Activated CD4-positive, alpha-beta T cell treated with anti-CD3 and anti-CD28 coated beads, Interleukin-2, Interleukin-6, amounts not matched to agents 100 ng/mL and 50 ng/mL, durations not matched to agents 16 hours and 8 hours (primary cell): ENCODE measurements at regions not wholly inside any gene's neighbourhood (a gene's known extent, or its start where the extent isn't known, plus 50 kb on each side); places are given as distances from the start of the nearest gene placed in this dataset.
A peak's percentile ranks its signal among the peaks of the same experiment; 100 is the strongest.
"Not testable (repeated sequence)": the region's sequence is repeated elsewhere in the genome, so short reads cannot be mapped to it uniquely, and the experiment has no call there.

ENCODE experiments used
- DNase-seq: peaks from one replicate; pipeline ENCODE4 v3.0.0-alpha.2; 2020

DNA sequence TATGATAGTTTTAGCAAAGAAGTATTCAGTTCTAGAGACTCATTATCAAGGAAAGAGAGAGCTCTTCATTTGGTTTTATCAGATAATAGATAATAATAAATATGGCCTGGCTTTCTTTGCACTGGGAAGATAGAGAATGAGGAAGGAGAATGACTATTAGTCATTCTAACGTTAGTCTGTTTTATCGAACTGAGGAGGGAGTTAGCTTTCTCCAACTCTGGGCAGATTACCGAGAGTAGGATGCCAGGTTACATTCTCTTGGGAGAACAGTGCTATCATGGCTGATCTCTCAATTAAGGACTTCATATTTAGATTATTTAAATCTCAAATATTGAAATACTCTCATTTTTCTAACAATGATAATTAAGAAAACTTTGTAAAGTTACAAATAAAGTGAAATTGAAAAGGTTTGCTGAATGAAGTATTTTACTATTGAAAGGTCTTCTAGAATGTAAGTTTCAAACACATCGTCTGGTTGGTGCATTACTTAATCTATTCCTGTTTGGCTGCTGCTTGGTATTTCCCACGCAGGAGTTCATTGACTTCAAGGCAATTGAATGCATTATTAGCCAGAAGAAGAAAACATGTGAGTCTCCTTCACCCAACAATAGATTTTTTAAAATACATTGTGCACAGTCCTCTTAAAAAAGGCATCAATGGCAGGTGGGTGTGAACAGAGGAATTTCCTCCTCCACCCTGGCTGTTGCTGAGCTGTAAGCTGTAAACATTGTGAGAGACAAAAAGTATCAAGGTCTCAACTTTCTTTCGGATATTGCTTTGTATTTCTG lies 140.8 kb downstream of the C9orf152 start:
- no peak for DNase-seq

DNA sequence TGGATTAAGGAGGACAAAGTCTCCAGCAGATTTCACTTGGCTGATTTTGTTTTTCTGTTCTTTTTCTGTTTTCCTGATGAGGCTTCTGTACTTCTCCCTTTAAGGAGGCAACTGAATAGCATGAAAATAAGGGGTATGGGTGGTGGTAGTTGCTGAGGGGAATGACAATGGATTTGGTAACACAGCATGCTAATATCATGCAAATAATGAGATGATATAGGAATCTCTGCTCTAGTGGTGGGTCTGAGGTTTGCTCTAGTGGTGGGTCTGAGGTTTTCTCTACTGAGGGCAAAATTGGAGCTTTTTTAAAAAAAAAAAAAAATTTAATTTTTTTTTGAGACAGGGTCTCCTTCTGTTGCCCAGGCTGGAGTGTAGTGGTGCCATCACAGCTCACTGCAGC lies 139.7 kb downstream of the C9orf152 start:
- no peak for DNase-seq

DNA sequence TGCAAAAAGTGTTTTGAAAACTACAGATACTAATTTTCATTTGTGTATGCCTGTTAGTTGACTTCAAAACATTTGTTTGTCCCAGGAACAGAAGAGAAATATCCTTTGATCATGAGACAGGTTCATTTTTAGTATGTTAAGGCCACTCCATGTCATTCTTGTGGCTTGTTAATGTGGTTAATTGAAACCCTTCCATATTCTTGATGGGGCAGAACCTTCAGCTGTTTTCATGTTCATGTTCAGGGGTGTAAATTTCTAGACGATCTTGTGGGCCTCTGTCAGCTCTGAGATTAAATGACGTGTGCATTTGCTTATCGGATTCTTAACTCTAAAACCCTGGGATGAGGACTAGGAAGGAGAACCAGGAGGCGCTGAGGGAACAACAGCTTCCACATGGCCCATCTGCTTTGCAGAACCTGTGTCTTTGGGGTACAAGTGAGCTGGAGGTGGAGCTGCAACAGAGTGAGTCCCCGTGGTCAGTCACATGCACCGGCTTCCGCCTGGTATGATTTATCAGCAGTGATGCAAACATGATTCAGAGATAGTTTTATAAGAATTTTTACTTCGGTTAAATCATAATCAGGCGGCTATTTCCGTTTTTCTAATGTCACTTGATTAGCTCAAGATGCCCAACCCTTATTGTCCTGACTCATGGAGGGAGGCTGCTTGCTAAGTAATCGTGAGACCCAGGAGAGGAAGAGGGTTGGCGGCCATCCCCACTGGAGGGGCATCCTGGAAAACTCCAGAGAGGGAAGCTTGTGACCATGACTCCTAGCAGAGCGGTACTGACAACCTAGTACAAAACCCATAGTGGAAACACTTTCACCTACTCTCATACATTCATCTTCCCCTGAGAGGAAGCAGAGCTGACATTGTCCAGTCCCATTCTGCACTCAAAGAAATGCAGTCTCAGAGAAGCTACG lies 138.4 kb downstream of the C9orf152 start:
- DNase-seq, result no peak

DNA sequence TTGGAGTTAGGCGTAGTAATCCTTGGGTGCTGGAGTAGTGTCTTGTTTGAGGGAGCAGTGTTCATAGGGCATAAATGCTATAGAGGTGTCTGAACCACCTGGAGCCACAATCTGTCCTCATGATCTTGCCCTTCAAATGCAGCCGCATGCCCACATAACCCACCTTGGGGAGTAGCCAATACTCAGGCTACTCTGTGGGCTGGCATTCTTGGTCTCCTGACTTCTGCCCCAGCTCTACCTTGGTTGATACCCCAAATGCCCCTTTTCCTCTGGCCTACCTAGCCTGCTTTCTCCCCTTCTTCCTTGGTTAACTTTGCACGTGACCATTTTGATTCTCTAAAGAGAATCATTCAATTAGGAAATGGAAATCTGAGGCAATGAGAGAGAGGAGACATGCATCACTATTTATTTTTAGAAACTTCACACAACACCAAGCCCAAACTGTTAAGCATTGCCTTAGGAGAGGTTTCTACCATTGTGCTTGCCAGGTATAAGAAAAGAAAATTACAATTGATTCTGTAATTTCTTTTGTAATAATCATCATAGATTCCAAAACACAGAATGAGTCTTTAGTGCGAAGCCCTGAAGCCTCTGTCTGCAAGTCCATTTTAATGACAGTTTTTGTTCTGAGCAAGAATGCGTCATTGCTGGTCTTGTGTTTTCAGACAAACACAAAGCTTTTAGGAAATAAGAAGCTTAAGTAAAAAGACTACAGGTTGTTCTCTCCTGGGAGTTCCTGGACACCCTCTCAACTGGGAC lies 135.2 kb downstream of the C9orf152 start:
- no peak for DNase-seq

DNA sequence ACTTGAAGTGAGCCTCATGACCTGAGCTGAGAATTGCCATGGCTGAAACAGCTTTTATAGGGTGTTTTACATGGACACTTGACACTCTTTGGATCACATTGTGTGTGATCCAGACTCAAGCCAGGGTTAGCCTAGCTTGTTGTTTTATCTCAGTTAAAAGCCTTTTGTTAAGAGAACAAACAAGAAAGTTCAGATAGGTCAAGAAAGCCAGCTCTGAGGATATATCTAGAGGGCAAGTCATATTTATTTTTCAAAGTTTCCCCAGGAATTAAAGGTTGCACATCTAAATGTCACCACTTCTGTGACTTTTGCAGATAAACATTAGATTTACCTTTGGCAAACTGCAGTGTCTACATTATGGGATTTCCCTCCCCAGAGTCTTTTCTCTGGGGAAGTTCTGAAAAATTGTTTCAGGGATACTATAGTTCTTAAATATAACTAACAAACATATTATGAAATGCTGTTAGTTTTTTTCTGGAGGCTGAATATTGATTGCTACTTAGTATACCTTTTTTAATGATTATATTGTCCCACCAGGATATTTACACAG lies 134.5 kb downstream of the C9orf152 start:
- DNase-seq, result no peak

DNA sequence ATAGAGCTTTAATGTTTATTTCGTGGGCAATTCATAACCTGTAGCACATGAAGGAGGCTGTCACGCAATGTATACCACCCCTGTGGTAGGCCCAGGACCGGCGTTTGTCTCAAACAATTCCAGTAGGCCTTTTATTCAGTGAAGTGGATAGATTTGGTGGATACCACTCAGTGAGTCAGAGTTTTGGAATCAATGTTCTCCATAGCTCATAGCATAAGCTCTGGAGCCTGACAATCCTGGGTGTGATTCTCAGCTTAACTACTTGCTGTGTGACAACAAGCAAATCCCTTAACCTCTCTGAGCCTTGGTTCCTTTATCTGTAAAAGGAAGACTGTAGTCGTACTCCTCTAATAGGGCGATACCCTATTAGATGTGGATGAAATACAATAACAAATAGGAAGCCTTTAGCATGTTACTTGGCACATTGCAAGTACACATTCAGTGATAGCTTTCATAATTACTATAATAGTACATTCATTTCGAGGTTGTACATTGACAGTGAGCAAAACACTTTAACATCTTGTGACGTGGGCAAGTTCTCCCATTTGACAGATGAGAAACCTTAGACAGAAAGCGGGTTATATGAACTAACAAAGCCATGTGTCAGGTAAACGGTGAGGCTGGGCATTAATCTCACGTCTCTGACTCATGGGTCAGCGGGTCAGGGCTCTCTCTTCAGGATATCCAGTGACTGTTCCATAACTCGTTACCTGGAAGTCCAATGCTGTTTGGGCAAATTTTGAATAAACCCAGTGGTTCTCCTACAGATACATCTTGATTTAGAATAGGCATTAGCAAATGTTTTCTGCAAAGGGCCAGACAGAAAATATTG lies 130.8 kb downstream of the C9orf152 start:
- peak; percentile 15 for DNase-seq

DNA sequence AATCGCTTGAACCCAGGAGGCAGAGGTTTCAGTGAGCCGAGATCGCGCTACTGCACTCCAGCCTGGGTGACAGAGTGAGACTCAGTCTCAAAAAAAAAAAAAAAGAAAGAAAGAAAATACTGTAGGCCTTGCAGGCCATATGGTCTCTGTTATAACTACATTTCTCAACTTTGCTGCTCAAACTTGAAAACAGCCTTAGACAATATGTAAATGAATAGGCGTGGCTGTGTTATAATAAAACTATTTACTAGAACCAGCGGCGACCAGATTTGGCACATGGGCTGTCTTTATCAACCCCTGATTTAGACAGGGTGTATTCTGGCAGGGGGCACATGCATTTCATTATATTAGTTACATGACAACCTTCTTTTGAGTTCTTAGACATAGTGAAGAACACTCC lies 130.0 kb downstream of the C9orf152 start:
- no peak for DNase-seq

DNA sequence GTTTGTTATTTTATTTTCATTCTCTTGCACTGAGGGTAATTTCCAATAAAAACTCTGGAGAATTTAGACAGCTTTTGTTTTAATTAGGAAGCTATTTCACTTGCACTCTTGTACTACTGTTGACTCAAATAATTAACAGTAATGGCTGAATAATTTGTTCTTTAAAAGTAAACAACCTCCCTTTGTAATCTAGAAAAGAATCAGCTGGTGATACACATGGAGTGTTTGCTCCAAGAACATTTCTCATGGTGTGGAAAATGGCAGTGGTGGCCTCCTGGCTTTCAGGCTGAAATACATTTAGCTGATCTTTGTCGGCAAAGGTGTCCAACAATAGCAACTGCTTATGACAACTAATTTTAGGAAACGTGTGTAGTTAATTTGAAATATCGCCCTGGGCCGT lies 129.4 kb downstream of the C9orf152 start:
- no peak for DNase-seq

DNA sequence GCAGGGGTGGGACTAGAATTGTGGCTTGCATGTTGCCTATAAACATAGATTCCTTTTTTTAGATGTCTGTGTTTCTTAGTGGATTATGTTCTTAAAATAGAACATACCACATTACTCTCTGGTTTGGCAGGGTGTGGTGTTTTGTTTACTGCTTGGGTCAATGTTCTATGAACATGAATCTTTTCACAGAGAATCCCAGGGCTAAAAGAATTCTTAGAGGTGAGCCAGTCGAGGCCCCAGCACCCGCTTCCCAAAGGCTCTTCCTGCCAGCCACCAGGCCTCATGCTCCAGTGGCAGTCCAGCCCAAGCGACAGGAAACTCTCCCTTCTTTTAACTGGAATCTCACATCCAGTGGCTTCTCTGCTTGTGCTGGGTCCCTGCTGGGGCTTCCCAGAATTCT lies 126.6 kb downstream of the C9orf152 start:
- no peak for DNase-seq

DNA sequence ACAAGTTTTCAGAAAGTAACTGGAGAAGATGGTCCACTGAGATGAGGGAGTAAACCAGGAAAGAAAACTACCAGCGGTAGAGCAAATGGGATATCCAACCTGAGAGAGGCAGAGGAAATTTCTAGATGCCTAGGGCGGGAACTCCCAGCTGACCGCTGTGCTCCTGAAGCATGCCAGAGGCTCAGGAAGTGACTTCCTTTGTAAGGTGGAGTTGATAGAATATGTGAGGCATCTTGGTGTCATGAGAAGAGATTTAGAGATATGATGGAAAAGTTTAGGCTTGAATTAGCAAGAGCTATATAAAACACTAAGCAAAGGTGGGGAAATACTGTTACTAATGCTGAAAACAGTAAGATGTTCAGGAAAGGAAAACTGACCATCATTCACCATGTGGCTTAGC lies 124.1 kb downstream of the C9orf152 start:
- no peak for DNase-seq

DNA sequence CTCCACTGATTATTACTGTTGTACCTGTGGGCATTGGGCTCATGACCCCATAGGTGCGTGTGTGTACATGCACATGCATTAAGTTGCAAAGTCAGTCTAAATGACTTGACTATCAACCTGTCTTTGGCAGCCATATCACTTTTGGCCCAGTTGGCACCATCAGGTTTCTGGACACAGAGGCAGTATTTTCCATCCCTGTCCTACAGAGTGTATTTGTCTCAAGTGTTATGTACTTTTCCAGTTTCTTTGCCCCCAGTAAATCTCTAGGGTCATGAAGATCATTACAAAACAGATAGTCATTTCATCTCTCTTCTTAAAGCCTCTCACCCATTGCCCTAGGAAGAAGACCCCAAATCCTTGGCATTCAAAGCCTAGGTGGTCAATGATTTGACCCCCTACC lies 121.4 kb downstream of the C9orf152 start:
- no peak for DNase-seq

DNA sequence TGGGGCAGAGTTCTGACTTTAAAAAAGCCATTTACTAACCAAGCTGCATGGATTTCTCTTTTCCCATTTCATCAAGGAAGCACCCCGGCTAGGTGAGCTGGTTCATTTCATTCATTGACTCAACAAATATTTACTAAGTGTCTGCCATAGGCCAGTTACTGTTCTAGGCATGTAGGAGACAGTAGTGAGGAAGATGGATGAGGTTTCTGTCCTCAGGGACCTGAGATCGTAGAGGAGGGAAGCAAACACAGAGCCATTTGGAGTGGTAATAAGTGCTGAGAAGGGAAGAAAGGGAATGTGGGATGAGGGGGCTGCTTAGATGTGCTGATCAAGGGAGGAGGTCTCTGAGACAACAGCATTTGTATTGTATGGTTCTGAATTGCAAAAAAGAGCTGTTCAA lies 120.4 kb downstream of the C9orf152 start:
- DNase-seq, result no peak

DNA sequence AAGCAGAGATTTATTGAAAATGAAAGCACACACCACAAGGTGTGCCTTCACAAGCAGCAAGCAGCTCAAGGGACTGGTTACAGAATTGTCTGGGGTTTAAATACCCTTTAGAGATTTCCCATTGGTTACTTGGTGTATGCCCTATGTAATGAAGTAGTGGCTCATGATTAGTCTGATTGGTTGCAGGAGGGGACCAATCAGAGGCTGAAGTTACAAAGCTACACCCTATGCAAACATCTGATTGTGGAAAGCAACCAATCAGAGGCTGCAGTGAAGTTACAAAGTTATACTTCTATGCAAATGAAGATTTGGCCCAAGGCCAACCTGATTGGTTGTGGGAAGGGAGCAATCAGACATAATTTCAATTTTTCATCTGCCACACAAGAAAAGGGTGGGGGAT lies 119.9 kb downstream of the C9orf152 start:
- peak; percentile 15 for DNase-seq

DNA sequence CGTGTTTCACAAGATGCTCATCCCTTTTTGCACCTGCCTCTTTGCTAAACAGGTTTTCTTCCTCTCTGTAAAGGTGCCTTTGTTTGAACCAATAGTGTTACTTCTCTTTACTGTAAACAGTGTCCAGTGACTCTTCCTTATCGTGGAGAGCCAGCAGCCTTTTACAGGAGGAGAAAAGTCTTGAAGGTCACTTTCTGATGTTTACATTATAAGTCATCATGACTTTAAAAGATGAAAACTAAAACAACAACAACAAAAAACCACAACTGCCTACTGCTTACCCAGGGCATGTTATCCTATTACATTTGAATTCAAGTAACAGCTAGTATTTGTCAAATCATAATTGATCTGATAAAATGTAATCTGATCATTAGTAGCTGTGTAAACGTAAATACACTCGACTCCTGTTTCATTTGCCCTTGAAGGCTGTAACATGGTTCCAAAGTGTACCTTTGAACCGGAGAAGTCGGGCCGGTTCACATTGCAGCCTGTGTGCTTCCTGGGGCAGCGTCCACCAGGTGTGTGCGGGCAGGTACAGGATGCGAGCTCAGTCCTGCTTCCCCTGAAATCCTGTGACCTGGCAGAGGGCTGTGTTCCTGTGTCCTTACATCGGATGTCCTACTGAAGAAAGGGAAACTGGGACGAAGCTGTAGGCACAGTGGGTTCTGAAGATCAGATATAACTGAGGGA lies 118.1 kb downstream of the C9orf152 start:
- DNase-seq, result no peak

DNA sequence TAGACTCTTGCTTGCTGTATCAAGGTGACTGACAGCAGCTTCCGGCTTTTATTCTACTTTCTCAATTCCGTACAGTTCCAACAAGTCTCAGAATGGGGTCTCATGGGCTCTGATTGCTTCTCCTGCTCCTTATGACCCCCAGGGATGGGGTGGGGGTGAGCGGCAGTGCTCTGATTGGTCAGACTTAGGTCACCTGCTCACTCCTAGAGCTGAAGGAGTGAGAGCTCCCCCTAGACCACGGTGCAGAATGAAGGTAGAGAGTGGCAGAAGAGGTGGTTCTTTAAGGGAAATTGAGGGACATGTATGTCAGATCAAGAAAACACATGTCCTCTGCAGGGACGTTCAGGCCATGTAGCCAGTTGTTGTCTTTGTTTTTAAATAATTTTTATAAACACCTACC lies 115.2 kb downstream of the C9orf152 start:
- no peak for DNase-seq

DNA sequence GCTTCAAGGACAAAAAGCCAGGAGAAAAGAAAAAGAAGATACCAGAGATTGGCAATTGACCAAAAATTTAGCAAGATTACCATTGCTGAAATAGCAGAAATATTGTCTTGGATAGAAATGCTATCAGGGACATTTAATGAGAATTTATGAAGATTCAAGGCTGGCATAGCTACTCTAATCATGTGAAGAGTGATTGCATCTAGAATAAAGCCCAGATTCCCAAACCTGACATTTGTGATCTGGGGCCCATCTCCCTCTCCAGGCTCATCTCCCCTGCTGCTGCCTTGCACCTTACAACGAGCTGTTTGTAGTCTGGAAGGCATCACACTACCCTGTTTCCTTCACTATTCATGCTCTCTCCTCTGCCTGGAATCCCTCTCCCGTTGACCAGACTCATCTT lies 114.5 kb downstream of the C9orf152 start:
- DNase-seq, result no peak

DNA sequence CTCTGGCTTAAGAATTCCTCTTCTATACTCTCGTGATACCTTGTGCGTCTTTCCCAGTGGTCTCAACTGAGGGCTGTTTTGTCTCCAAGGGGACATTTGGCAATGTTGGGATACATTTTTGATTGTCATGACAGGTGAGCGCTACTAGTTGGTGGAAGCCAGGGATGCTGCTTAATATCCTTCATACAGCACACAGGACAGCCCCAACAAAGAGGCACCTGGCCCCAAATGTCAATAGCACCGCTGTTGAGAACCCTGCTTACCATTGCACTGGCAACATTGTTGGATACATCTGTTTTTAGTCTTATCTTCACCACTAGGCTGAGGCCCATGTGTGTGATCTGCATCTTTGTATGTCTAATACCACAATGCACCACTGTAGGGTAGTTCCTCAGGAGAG lies 114.1 kb downstream of the C9orf152 start:
- no peak for DNase-seq

DNA sequence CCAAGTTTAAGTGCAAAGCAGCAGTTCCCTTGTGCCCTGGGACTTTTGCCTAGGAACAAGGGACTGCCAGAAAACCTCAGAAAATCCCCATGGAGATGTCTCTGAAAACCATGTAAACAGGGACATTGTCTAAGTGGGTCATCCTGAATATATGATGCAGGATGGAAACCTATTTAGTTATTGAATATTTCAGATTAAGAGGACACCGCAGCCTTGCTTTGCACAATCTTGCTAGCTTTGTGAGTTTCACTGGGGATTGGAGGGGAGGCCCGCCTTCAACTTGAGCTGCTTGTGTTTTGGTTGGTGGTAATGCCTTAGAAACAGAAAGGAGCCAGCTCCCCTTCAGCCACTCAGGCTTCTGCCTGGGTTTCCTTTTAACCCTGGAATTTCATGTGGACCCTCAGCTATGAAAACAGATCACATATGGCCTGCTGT lies 112.8 kb downstream of the C9orf152 start:
- no peak for DNase-seq

DNA sequence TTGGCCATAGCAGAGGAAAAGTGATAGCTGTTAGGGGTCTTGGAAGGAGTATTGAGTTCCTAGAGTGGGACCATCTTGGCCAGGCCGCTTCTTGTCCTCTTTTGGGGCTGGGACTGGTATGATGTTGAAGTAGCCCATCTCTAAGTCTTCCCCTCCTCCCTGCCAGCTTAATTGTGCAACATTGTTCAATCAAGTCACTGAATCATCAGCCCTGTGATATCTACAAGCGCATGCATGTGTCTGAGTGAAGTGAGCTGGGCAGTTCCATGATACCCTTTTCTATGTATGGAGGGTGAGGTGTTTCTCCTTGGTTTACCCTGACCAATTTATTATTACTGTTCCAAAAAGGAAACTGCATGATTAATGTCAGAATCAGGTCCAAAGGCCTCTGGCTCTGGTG lies 112.2 kb downstream of the C9orf152 start:
- DNase-seq, result no peak

DNA sequence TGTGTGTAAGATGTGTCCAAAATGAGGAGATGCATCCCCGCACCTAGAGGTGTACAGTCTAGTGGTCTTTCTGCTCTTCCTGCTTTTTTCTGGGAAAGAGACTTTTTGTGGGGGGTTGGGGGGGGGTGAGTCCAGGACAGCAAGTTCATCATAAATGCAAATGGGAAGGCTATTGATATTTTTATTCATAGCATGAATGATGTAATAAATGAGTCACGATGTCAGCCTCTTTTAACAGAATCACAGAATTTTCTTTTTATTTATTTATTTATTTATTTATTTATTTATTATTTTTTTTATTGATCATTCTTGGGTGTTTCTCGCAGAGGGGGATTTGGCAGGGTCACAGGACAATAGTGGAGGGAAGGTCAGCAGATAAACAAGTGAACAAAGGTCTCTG lies 111.3 kb downstream of the C9orf152 start:
- DNase-seq, result not testable (repeated sequence)
